Activated naive CD8-positive, alpha-beta T cell (primary cell): ENCODE measurements at regions not wholly inside any gene's neighbourhood (a gene's known extent, or its start where the extent isn't known, plus 50 kb on each side); places are given as distances from the start of the nearest gene placed in this dataset.
A peak's percentile ranks its signal among the peaks of the same experiment; 100 is the strongest.

Source experiments
- H3K27ac Mint-ChIP-seq: one replicate; pipeline ENCODE4 v1.8.0; 2021; ENCODE audit warnings: mixed read lengths
- H3K27me3 Mint-ChIP-seq: one replicate; pipeline ENCODE4 v1.8.0; 2021; ENCODE audit warnings: mixed read lengths
- H3K36me3 Mint-ChIP-seq: one replicate; pipeline ENCODE4 v1.8.0; 2021; ENCODE audit warnings: mixed read lengths
- H3K4me1 Mint-ChIP-seq: one replicate; pipeline ENCODE4 v1.8.0; 2021; ENCODE audit warnings: low read depth, mixed read lengths
- H3K4me3 Mint-ChIP-seq: one replicate; pipeline ENCODE4 v1.8.0; 2021; ENCODE audit warnings: mild to moderate bottlenecking, mixed read lengths
- H3K9me3 Mint-ChIP-seq: one replicate; pipeline ENCODE4 v1.8.0; 2021; ENCODE audit warnings: low read depth, mixed read lengths

- Mint-ChIP-seq H3K9me3 (no peaks in the 10 kb centered on the region), H3K4me3 (no peak overlapping the region), H3K27me3 (peaks cover 2% of the 10 kb centered on the region), H3K36me3 (no peaks in the 10 kb centered on the region), H3K4me1 (peaks cover 2% of the 10 kb centered on the region), H3K27ac (no peak overlapping the region)
These were observed 146.6 kb downstream of the HERPUD2 start for GRCh38 chr7:35548291-35548690.

- Mint-ChIP-seq H3K27me3 (peaks cover 2% of the 10 kb centered on the region), H3K9me3 (no peaks in the 10 kb centered on the region), H3K4me1 (peaks cover 2% of the 10 kb centered on the region), H3K4me3 (no peak overlapping the region), H3K27ac (no peak overlapping the region), H3K36me3 (no peaks in the 10 kb centered on the region)
These were observed 148.1 kb downstream of the HERPUD2 start for GRCh38 chr7:35546691-35547429.

GRCh38 chr7:35545831-35546230, 149.1 kb downstream of the HERPUD2 start:
- Mint-ChIP-seq H3K9me3 (no peaks in the 10 kb centered on the region), H3K27me3 (peaks cover 3% of the 10 kb centered on the region)

GRCh38 chr7:35544028-35544742, 150.8 kb downstream of the HERPUD2 start:
- no peaks in the 10 kb centered on the region for H3K9me3 Mint-ChIP-seq
- H3K27ac Mint-ChIP-seq: no peak overlapping the region
- H3K27me3 Mint-ChIP-seq: peaks cover 3% of the 10 kb centered on the region
- H3K36me3 Mint-ChIP-seq: no peaks in the 10 kb centered on the region
- no peak overlapping the region for H3K4me3 Mint-ChIP-seq
- H3K4me1 Mint-ChIP-seq: peaks cover 2% of the 10 kb centered on the region

More at GRCh38 chr7:35545831-35546230, 149.1 kb downstream of the HERPUD2 start:
- Mint-ChIP-seq H3K4me3 (no peak overlapping the region), H3K27ac (no peak overlapping the region), H3K36me3 (no peaks in the 10 kb centered on the region), H3K4me1 (peaks cover 2% of the 10 kb centered on the region)

- H3K36me3 Mint-ChIP-seq: no peaks in the 10 kb centered on the region
- peaks cover 2% of the 10 kb centered on the region for H3K4me1 Mint-ChIP-seq
- H3K9me3 Mint-ChIP-seq: no peaks in the 10 kb centered on the region
- peaks cover 8% of the 10 kb centered on the region for H3K27me3 Mint-ChIP-seq
- H3K27ac Mint-ChIP-seq: no peak overlapping the region
- H3K4me3 Mint-ChIP-seq: peak overlapping the region; percentile 84
These were observed 157.6 kb downstream of the HERPUD2 start for GRCh38 chr7:35537067-35538023.

GRCh38 chr7:35536396-35536826, 158.5 kb downstream of the HERPUD2 start:
- Mint-ChIP-seq H3K27ac (no peak overlapping the region), H3K4me3 (peak overlapping the region; percentile 48), H3K4me1 (peaks cover 2% of the 10 kb centered on the region), H3K9me3 (no peaks in the 10 kb centered on the region), H3K27me3 (peaks cover 10% of the 10 kb centered on the region), H3K36me3 (no peaks in the 10 kb centered on the region)

- no peaks in the 10 kb centered on the region for H3K9me3 Mint-ChIP-seq
- no peaks in the 10 kb centered on the region for H3K36me3 Mint-ChIP-seq
- H3K27ac Mint-ChIP-seq: no peak overlapping the region
- no peak overlapping the region for H3K4me3 Mint-ChIP-seq
- peaks cover 8% of the 10 kb centered on the region for H3K27me3 Mint-ChIP-seq
- H3K4me1 Mint-ChIP-seq: peaks cover 2% of the 10 kb centered on the region
These were observed 161.0 kb downstream of the HERPUD2 start for GRCh38 chr7:35533902-35534301.

GRCh38 chr7:35530124-35531109, 164.5 kb downstream of the HERPUD2 start:
- no peaks in the 10 kb centered on the region for H3K36me3 Mint-ChIP-seq
- peaks cover 17% of the 10 kb centered on the region for H3K27me3 Mint-ChIP-seq
- no peaks in the 10 kb centered on the region for H3K4me1 Mint-ChIP-seq
- no peaks in the 10 kb centered on the region for H3K9me3 Mint-ChIP-seq
- no peak overlapping the region for H3K27ac Mint-ChIP-seq
- H3K4me3 Mint-ChIP-seq: no peak overlapping the region

GRCh38 chr7:35529713-35530112, 165.2 kb downstream of the HERPUD2 start:
- no peaks in the 10 kb centered on the region for H3K36me3 Mint-ChIP-seq
- H3K4me3 Mint-ChIP-seq: no peak overlapping the region
- H3K9me3 Mint-ChIP-seq: no peaks in the 10 kb centered on the region
- no peaks in the 10 kb centered on the region for H3K4me1 Mint-ChIP-seq
- no peak overlapping the region for H3K27ac Mint-ChIP-seq
- peaks cover 17% of the 10 kb centered on the region for H3K27me3 Mint-ChIP-seq

GRCh38 chr7:35528381-35528977, 166.5 kb downstream of the HERPUD2 start:
- H3K9me3 Mint-ChIP-seq: no peaks in the 10 kb centered on the region
- no peaks in the 10 kb centered on the region for H3K36me3 Mint-ChIP-seq
- no peaks in the 10 kb centered on the region for H3K4me1 Mint-ChIP-seq
- H3K27me3 Mint-ChIP-seq: peaks cover 21% of the 10 kb centered on the region
- no peak overlapping the region for H3K27ac Mint-ChIP-seq
- no peak overlapping the region for H3K4me3 Mint-ChIP-seq

GRCh38 chr7:35526645-35527044, 168.3 kb downstream of the HERPUD2 start:
- no peaks in the 10 kb centered on the region for H3K4me1 Mint-ChIP-seq
- H3K27ac Mint-ChIP-seq: no peak overlapping the region
- no peak overlapping the region for H3K4me3 Mint-ChIP-seq
- no peaks in the 10 kb centered on the region for H3K36me3 Mint-ChIP-seq
- peaks cover 22% of the 10 kb centered on the region for H3K27me3 Mint-ChIP-seq
- H3K9me3 Mint-ChIP-seq: no peaks in the 10 kb centered on the region

GRCh38 chr7:35524112-35524804, 170.7 kb downstream of the HERPUD2 start:
- peaks cover 26% of the 10 kb centered on the region for H3K27me3 Mint-ChIP-seq
- H3K36me3 Mint-ChIP-seq: no peaks in the 10 kb centered on the region
- no peaks in the 10 kb centered on the region for H3K9me3 Mint-ChIP-seq
- no peak overlapping the region for H3K27ac Mint-ChIP-seq
- no peaks in the 10 kb centered on the region for H3K4me1 Mint-ChIP-seq
- H3K4me3 Mint-ChIP-seq: no peak overlapping the region

GRCh38 chr7:35523292-35523691, 171.6 kb downstream of the HERPUD2 start:
- Mint-ChIP-seq H3K9me3 (no peaks in the 10 kb centered on the region), H3K27me3 (peaks cover 24% of the 10 kb centered on the region)

More at GRCh38 chr7:35523292-35523691, 171.6 kb downstream of the HERPUD2 start:
- H3K4me1 Mint-ChIP-seq: no peaks in the 10 kb centered on the region
- H3K4me3 Mint-ChIP-seq: no peak overlapping the region
- H3K36me3 Mint-ChIP-seq: no peaks in the 10 kb centered on the region
- H3K27ac Mint-ChIP-seq: no peak overlapping the region
